Fibroblast of skin of scalp (primary cell): ENCODE measurements at regions not wholly inside any gene's neighbourhood (a gene's known extent, or its start where the extent isn't known, plus 50 kb on each side); places are given as distances from the start of the nearest gene placed in this dataset.
"Not testable (repeated sequence)": the region's sequence is repeated elsewhere in the genome, so short reads cannot be mapped to it uniquely, and the experiment has no call there.

Source experiments
- DNase-seq: peaks from one replicate; pipeline ENCODE4 v3.0.0-alpha.2; 2013

- DNase-seq: no peak
Observed at GRCh38 chr13:31385540-31385939, 185.8 kb downstream of the B3GLCT start.

GRCh38 chr13:31394506-31394905 lies 194.7 kb downstream of the B3GLCT start:
- DNase-seq: peak; percentile 3

GRCh38 chr13:31395090-31395489 lies 195.3 kb downstream of the B3GLCT start:
- DNase-seq: no peak

- no peak for DNase-seq
Observed at GRCh38 chr13:31399690-31400089, 199.9 kb downstream of the B3GLCT start.

- DNase-seq: not testable (repeated sequence)
Observed at GRCh38 chr13:31403711-31404110, 203.9 kb downstream of the B3GLCT start.

- DNase-seq: no peak
Observed at GRCh38 chr13:31408927-31409326, 209.2 kb downstream of the B3GLCT start.

GRCh38 chr13:31409678-31410356 lies 210.0 kb downstream of the B3GLCT start:
- DNase-seq: peak; percentile 9

- no peak for DNase-seq
Observed at GRCh38 chr13:31413516-31413915, 213.7 kb downstream of the B3GLCT start.

- no peak for DNase-seq
Observed at GRCh38 chr13:31416066-31416465, 216.3 kb downstream of the B3GLCT start.

- DNase-seq: no peak
Observed at GRCh38 chr13:31418186-31418585, 218.4 kb downstream of the B3GLCT start.

- no peak for DNase-seq
Observed at GRCh38 chr13:31421756-31422155, 222.0 kb downstream of the B3GLCT start.

GRCh38 chr13:31424130-31424729 lies 224.5 kb downstream of the B3GLCT start:
- DNase-seq: peak; percentile 79

GRCh38 chr13:31426395-31426794 lies 226.6 kb downstream of the B3GLCT start:
- DNase-seq: no peak

GRCh38 chr13:31427151-31428100 lies 227.7 kb downstream of the B3GLCT start:
- no peak for DNase-seq

- DNase-seq: peak; percentile 54
Observed at GRCh38 chr13:31431722-31432137, 232.0 kb downstream of the B3GLCT start.

- peak; percentile 14 for DNase-seq
Observed at GRCh38 chr13:31433207-31433606, 233.4 kb downstream of the B3GLCT start.

GRCh38 chr13:31433746-31434145 lies 234.0 kb downstream of the B3GLCT start:
- no peak for DNase-seq

- DNase-seq: no peak
Observed at GRCh38 chr13:31434613-31435012, 234.8 kb downstream of the B3GLCT start.

- no peak for DNase-seq
Observed at GRCh38 chr13:31435536-31435935, 235.8 kb downstream of the B3GLCT start.

- DNase-seq: no peak
Observed at GRCh38 chr13:31436478-31436877, 236.7 kb downstream of the B3GLCT start.

- DNase-seq: no peak
Observed at GRCh38 chr13:31437975-31438374, 238.2 kb downstream of the B3GLCT start.

- no peak for DNase-seq
Observed at GRCh38 chr13:31440132-31440531, 240.4 kb downstream of the B3GLCT start.

- no peak for DNase-seq
Observed at GRCh38 chr13:31441800-31442510, 242.2 kb downstream of the B3GLCT start.
